ENCODE measurements at regions not wholly inside any gene's neighbourhood (a gene's known extent, or its start where the extent isn't known, plus 50 kb on each side); places are given as distances from the start of the nearest gene placed in this dataset.

DNA sequence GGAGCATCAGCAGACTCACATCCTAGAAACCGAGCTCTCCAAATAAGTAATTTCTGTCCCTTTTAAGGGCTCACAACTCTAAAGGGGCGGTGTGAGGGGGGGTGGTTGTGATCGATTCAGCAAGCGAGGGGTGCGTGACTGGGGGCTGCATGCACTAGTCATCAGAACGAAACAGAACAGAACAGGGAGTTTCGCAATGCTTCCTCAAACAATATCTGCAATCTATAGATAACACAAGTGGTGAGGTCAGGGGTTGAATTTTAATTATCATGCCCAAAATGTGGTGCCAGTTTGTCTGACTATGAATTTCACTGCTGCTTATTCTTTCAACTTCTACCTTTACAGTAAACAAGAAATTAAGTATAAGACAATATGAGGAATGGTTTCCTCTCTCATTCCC, 1003.0 kb upstream of the NCAM2 start:
- TF ChIP-seq FOXM1 (IDR thresholded peaks at IDR 0.05; ENCODE audit: borderline replicate concordance, low read depth) (no peak), CEBPB (IDR thresholded peaks at IDR 0.05) (no peak), TAF1 (IDR thresholded peaks at IDR 0.05; ENCODE audit: low read depth) (no peak), TCF12 (IDR thresholded peaks at IDR 0.05; ENCODE audit: low read depth) (no peak), EP300 (IDR thresholded peaks at IDR 0.05; ENCODE audit: borderline replicate concordance) (no peak), CREB1 (IDR thresholded peaks at IDR 0.05; ENCODE audit: low read depth) (no peak), RAD21 (IDR thresholded peaks at IDR 0.05; ENCODE audit: low read depth) (no peak), ZBTB7A (IDR thresholded peaks at IDR 0.05; ENCODE audit: low read depth) (no peak), EGR1 (IDR thresholded peaks at IDR 0.05) (no peak), TEAD4 (IDR thresholded peaks at IDR 0.05) (no peak), NFIC (IDR thresholded peaks at IDR 0.05) (no peak), YY1 (IDR thresholded peaks at IDR 0.05; ENCODE audit: low read depth) (no peak)
- TF ChIP-seq, protein P1, sequence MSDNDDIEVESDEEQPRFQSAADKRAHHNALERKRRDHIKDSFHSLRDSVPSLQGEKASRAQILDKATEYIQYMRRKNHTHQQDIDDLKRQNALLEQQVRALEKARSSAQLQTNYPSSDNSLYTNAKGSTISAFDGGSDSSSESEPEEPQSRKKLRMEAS (IDR thresholded peaks at IDR 0.05), result no peak
- TF ChIP-seq, protein P2, sequence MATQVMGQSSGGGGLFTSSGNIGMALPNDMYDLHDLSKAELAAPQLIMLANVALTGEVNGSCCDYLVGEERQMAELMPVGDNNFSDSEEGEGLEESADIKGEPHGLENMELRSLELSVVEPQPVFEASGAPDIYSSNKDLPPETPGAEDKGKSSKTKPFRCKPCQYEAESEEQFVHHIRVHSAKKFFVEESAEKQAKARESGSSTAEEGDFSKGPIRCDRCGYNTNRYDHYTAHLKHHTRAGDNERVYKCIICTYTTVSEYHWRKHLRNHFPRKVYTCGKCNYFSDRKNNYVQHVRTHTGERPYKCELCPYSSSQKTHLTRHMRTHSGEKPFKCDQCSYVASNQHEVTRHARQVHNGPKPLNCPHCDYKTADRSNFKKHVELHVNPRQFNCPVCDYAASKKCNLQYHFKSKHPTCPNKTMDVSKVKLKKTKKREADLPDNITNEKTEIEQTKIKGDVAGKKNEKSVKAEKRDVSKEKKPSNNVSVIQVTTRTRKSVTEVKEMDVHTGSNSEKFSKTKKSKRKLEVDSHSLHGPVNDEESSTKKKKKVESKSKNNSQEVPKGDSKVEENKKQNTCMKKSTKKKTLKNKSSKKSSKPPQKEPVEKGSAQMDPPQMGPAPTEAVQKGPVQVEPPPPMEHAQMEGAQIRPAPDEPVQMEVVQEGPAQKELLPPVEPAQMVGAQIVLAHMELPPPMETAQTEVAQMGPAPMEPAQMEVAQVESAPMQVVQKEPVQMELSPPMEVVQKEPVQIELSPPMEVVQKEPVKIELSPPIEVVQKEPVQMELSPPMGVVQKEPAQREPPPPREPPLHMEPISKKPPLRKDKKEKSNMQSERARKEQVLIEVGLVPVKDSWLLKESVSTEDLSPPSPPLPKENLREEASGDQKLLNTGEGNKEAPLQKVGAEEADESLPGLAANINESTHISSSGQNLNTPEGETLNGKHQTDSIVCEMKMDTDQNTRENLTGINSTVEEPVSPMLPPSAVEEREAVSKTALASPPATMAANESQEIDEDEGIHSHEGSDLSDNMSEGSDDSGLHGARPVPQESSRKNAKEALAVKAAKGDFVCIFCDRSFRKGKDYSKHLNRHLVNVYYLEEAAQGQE (IDR thresholded peaks at IDR 0.05; ENCODE audit: low read depth), result no peak
- TF ChIP-seq, protein P3, sequence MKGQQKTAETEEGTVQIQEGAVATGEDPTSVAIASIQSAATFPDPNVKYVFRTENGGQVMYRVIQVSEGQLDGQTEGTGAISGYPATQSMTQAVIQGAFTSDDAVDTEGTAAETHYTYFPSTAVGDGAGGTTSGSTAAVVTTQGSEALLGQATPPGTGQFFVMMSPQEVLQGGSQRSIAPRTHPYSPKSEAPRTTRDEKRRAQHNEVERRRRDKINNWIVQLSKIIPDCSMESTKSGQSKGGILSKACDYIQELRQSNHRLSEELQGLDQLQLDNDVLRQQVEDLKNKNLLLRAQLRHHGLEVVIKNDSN (IDR thresholded peaks at IDR 0.05), result no peak

DNA sequence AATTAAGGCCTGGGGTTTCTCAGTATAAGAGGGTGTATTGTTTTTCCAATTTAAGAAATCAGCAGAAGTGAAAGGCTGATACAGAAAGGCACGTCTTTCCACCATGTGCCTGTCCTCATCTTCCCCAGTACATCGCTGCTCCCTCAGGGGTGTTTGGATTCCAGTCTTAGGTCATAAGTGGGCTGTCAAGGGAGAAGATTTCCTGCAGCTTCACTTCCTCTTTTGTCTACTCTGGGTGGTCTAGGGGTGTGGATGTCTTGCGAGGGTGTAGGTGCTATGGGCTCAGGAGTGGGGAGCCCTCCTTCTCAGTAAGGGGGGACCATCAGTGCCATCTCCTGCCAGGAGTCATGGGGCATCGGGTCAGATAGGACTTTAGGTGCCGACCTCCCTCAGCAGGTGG, 999.8 kb upstream of the NCAM2 start:
- TF ChIP-seq TCF12 (IDR thresholded peaks at IDR 0.05; ENCODE audit: low read depth), result no peak
- no peak for TF ChIP-seq CEBPB (IDR thresholded peaks at IDR 0.05)
- TF ChIP-seq RAD21 (IDR thresholded peaks at IDR 0.05; ENCODE audit: low read depth), result no peak
- no peak for TF ChIP-seq YY1 (IDR thresholded peaks at IDR 0.05; ENCODE audit: low read depth)
- TF ChIP-seq, protein P3 (IDR thresholded peaks at IDR 0.05), result no peak
- no peak for TF ChIP-seq TEAD4 (IDR thresholded peaks at IDR 0.05)
- TF ChIP-seq FOXM1 (IDR thresholded peaks at IDR 0.05; ENCODE audit: borderline replicate concordance, low read depth), result no peak
- no peak for TF ChIP-seq EGR1 (IDR thresholded peaks at IDR 0.05)
- TF ChIP-seq, protein P2 (IDR thresholded peaks at IDR 0.05; ENCODE audit: low read depth), result no peak
- no peak for TF ChIP-seq CREB1 (IDR thresholded peaks at IDR 0.05; ENCODE audit: low read depth)
- TF ChIP-seq, protein P1 (IDR thresholded peaks at IDR 0.05), result no peak
- TF ChIP-seq TAF1 (IDR thresholded peaks at IDR 0.05; ENCODE audit: low read depth), result no peak
- no peak for TF ChIP-seq ZBTB7A (IDR thresholded peaks at IDR 0.05; ENCODE audit: low read depth)
- TF ChIP-seq NFIC (IDR thresholded peaks at IDR 0.05), result no peak
- no peak for TF ChIP-seq EP300 (IDR thresholded peaks at IDR 0.05; ENCODE audit: borderline replicate concordance)

DNA sequence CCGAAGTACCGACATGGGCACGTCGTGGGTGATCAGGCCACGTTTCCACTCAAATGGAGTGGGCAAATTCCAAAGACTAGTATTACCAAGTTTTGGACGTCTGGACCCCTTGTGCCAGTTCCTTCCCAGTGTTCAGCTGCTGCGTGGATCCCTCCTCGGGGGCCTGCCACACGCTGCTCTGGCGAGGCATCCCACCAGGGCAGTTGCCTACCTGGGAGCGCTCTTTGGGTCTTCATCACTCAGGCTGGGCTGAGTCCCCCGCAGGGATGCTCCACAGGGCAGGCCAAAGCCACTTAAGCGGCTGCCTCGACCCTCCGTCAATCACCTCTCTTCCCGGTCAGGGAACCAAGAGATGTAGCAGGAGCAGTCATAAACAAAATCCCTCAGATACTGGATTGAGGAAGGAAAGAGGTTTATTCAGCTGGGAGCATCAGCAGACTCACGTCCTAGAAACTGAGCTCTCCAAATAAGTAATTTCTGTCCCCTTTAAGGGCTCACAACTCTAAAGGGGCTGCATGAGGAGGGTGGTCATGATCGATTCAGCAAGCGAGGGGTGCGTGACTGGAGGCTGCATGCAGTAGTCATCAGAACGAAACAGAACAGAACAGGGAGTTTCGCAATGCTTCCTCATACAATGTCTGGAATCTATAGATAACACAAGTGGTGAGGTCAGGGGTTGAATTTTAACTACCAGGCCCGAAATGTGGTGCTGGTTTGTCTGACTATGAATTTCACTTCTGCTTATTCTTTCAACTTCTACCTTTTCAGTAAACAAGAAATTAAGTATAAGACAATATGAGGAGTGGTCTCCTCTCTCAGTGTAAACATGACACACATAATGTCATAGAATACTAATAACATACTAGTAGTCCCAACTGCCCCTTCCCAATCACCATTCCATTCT, 998.6 kb upstream of the NCAM2 start:
- TF ChIP-seq, protein P3 (IDR thresholded peaks at IDR 0.05), result no peak
- TF ChIP-seq, protein P1 (IDR thresholded peaks at IDR 0.05), result no peak
- no peak for TF ChIP-seq CEBPB (IDR thresholded peaks at IDR 0.05)
- no peak for TF ChIP-seq EP300 (IDR thresholded peaks at IDR 0.05; ENCODE audit: borderline replicate concordance)
- TF ChIP-seq TEAD4 (IDR thresholded peaks at IDR 0.05), result no peak
- TF ChIP-seq YY1 (IDR thresholded peaks at IDR 0.05; ENCODE audit: low read depth), result no peak
- TF ChIP-seq RAD21 (IDR thresholded peaks at IDR 0.05; ENCODE audit: low read depth), result no peak
- TF ChIP-seq NFIC (IDR thresholded peaks at IDR 0.05), result no peak
- no peak for TF ChIP-seq TCF12 (IDR thresholded peaks at IDR 0.05; ENCODE audit: low read depth)
- TF ChIP-seq FOXM1 (IDR thresholded peaks at IDR 0.05; ENCODE audit: borderline replicate concordance, low read depth), result no peak
- TF ChIP-seq, protein P2 (IDR thresholded peaks at IDR 0.05; ENCODE audit: low read depth), result no peak
- TF ChIP-seq CREB1 (IDR thresholded peaks at IDR 0.05; ENCODE audit: low read depth), result no peak
- no peak for TF ChIP-seq ZBTB7A (IDR thresholded peaks at IDR 0.05; ENCODE audit: low read depth)
- no peak for TF ChIP-seq TAF1 (IDR thresholded peaks at IDR 0.05; ENCODE audit: low read depth)
- TF ChIP-seq EGR1 (IDR thresholded peaks at IDR 0.05), result no peak
